Endothelial cell of umbilical vein (primary cell): ENCODE measurements at regions not wholly inside any gene's neighbourhood (a gene's known extent, or its start where the extent isn't known, plus 50 kb on each side); places are given as distances from the start of the nearest gene placed in this dataset.

Experiments used
- EZH2 ChIP-seq: IDR thresholded peaks from 2 replicates; pipeline ENCODE4 v1.6.1; 2012; ENCODE audit warnings: borderline replicate concordance, low read depth, mild to moderate bottlenecking, moderate library complexity, low read length, inconsistent platforms; ENCODE audit not compliant: severe bottlenecking
- GATA2 ChIP-seq: IDR thresholded peaks from 2 replicates; pipeline ENCODE4 v1.7.0; 2011; ENCODE audit warnings: low read depth, mild to moderate bottlenecking, moderate library complexity, mixed read lengths, low read length; ENCODE audit not compliant: insufficient read length, insufficient read depth
- JUN ChIP-seq: IDR thresholded peaks from 2 replicates; pipeline ENCODE4 v1.6.1; 2011; ENCODE audit warnings: borderline replicate concordance, low read depth; ENCODE audit not compliant: insufficient read length, insufficient read depth
- MYC ChIP-seq: IDR thresholded peaks from one replicate; pipeline ENCODE4 v1.6.1; 2011; ENCODE audit warnings: mild to moderate bottlenecking, low read depth, low read length
- POLR2A ChIP-seq: IDR thresholded peaks from 2 replicates; pipeline ENCODE4 v1.6.1; 2012; ENCODE audit warnings: low read depth, mild to moderate bottlenecking, control low read depth, low read length
- POLR2AphosphoS5 ChIP-seq: IDR thresholded peaks from 2 replicates; pipeline ENCODE4 v1.6.1; 2012; ENCODE audit warnings: low read depth, mild to moderate bottlenecking, control low read depth, low read length, moderate library complexity; ENCODE audit not compliant: insufficient read depth
- TF ChIP-seq, protein P1 (sequence below), 2 donors: IDR thresholded peaks; 1 replicate in 1 of 2; 2 replicates in 1 of 2; pipeline ENCODE4 v1.5.1; 2011; ENCODE audit warnings: low read length in 2 of 2, mild to moderate bottlenecking in 2 of 2, moderate library complexity in 2 of 2, control low read depth in 1 of 2, inconsistent platforms in 1 of 2, low read depth in 1 of 2; ENCODE audit not compliant: insufficient read depth in 1 of 2; ENCODE audit errors: extremely low read depth in 1 of 2
- TF ChIP-seq, protein P2 (sequence below): IDR thresholded peaks from 2 replicates; pipeline ENCODE4 v1.6.1; 2011; ENCODE audit not compliant: insufficient read depth, insufficient read length

DNA sequence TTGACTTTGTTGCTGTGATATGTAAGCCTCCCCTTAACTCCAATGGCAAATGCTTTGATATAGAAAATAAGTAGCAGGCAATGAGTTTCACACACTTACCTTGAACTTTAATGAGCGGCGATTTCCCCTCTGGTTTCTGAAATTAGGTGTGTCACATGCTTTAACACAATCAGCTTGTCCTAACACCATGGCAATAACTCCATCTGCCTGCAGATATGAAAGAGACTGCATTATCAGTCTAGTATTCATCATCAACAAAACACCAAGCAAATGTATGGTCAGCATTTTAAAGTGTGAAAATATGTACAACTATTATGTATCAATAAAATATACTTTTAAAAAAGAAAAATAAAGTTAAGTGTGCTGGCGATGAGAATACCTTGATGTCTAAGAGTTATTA is 128.8 kb upstream of the FAM9B start:
- TF ChIP-seq JUN = no peak
- TF ChIP-seq, protein P1, sequence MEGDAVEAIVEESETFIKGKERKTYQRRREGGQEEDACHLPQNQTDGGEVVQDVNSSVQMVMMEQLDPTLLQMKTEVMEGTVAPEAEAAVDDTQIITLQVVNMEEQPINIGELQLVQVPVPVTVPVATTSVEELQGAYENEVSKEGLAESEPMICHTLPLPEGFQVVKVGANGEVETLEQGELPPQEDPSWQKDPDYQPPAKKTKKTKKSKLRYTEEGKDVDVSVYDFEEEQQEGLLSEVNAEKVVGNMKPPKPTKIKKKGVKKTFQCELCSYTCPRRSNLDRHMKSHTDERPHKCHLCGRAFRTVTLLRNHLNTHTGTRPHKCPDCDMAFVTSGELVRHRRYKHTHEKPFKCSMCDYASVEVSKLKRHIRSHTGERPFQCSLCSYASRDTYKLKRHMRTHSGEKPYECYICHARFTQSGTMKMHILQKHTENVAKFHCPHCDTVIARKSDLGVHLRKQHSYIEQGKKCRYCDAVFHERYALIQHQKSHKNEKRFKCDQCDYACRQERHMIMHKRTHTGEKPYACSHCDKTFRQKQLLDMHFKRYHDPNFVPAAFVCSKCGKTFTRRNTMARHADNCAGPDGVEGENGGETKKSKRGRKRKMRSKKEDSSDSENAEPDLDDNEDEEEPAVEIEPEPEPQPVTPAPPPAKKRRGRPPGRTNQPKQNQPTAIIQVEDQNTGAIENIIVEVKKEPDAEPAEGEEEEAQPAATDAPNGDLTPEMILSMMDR (IDR thresholded peaks at IDR 0.05; ENCODE audit: extremely low read depth in 1 of 2, insufficient read depth in 1 of 2, low read depth in 1 of 2, low read length in 2 of 2) = no peak
- TF ChIP-seq POLR2A = no peak
- no peak for TF ChIP-seq MYC
- TF ChIP-seq POLR2AphosphoS5 = no peak
- no peak for TF ChIP-seq GATA2
- no peak for TF ChIP-seq EZH2
- TF ChIP-seq, protein P2, sequence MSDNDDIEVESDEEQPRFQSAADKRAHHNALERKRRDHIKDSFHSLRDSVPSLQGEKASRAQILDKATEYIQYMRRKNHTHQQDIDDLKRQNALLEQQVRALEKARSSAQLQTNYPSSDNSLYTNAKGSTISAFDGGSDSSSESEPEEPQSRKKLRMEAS = no peak
